ENCODE measurements at regions not wholly inside any gene's neighbourhood (a gene's known extent, or its start where the extent isn't known, plus 50 kb on each side); places are given as distances from the start of the nearest gene placed in this dataset.

GRCh38 chr7:68663392-68663791 lies 934.9 kb upstream of the AUTS2 start:
- no peak for DNase-seq (ENCODE audit: low spot score)

- no peak for DNase-seq (ENCODE audit: low spot score)
Observed at GRCh38 chr7:68671046-68671445, 927.2 kb upstream of the AUTS2 start.

- no peak for DNase-seq (ENCODE audit: low spot score)
Observed at GRCh38 chr7:68671671-68672070, 926.6 kb upstream of the AUTS2 start.

DNA sequence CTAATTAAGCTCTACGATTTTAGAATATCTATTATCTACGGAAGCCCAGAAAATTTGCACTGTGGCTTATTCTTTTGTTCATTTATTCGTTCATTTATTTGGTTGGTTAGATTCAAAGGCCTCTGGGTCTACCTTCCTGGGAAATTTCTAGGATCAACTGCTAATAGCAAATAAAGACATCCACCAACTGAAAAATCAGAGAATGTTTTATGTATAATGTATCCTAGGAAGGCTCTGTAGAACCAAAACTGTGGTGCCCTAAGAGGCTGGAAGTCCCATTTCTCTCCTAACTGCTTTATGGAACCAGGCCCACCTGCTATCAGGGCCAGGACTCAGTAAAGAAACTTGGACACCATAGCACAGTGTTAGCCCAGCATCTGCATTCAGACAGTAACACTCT lies 923.4 kb upstream of the AUTS2 start:
- DNase-seq (ENCODE audit: low spot score), result no peak

DNA sequence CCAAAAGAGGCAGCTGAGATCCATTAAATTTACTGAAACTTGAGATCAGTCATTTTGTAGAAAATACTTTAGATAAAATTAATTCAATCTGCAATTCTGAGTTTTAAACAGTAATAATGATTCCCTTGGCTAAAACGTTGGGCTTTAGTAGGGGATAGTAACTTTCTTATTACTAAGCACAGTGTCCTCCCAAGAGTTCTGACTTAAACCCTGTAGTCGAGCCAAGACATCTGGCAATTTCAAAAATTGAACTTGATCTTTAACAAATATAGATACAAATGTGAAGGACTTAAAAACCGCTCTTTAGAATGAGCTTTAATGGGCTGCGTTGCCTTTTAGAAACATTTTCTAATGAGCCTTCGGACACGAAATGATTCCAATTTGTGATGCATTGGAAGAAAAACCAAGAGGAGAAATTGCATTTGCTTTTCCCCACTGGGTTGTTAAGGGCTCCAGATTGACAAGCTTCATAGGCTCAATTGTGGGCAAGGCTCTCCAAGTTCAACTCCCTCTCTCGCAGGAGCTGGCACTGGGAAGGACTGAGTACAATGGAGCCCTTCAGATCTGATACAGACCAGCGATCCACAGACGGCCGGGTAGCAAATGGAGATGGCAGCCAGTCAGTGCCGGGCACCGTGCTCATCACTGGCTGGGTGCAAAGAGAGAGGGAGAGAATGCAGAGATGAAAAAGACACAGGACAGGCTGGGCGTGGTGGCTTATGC lies 921.3 kb upstream of the AUTS2 start:
- no peak for DNase-seq (ENCODE audit: low spot score)

DNA sequence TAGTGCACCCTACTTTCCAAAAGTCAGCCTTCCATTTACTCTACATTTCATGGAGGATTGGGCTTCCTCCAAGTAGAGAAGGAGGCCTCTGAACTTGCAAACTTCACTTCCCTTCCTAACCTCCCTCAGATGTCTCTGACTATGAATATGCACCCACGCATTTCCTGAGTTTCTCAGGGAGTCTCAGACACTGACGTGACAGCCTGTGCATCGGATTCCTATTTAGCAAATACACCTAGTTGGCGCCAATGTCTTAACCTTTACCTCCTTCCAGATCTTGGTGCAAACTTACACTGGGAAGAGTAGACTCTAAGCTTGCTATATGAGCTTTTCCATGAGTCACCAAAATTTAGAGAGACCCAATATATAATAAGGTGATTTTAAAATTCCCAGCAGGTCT lies 920.1 kb upstream of the AUTS2 start:
- DNase-seq (ENCODE audit: low spot score), result no peak

- DNase-seq (ENCODE audit: low spot score), result no peak
Observed at GRCh38 chr7:68679459-68680234, 918.6 kb upstream of the AUTS2 start.

- no peak for DNase-seq (ENCODE audit: low spot score)
Observed at GRCh38 chr7:68680235-68680872, 917.9 kb upstream of the AUTS2 start.

DNA sequence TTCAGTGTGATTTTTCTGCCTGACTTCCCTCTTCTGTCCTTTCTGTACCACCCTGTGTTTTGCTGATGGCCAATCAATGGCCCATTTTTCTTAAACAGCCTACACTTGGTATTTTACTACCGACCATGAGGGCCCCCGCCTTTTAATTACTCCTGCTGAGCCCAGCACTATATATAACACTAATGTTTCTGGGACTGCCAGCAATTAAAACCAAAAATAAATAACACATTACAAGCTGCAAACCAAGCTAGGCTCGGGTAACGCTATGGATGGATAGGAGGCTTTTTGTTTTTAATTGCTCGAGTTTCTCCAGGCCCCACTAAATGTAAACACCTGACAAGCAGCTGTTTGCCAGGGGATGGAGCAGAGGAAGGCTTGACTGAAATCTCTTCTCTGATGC lies 915.4 kb upstream of the AUTS2 start:
- DNase-seq (ENCODE audit: low spot score), result no peak

DNA sequence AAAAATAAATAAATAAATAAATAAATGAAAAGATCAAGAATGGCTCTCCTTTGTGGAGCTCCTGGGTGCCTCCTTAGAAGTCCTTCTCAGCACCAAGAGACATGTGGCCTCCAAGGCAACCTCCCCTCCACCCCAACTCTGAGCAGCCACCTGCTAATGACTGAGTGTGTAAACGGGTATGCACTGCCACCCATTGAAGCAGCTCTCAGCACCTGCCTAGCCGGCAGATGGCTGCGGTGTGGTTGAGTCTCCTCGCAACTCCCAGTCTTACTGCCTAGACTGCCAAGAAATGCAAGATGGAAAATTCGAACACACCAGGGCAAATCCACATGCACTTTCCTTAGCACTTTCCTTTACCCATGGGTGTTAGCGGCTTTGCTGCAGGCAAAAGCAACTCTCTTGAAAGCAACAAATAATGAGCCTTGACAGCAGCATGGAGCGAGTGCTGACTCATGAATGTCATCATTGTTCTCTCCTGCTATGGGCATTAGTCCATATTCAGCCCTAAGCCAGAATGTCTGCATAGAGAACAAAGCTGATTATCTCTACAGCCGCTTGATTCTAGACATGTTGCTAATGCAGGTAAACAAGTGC lies 913.9 kb upstream of the AUTS2 start:
- DNase-seq (ENCODE audit: low spot score), result no peak

- no peak for DNase-seq (ENCODE audit: low spot score)
Observed at GRCh38 chr7:68684996-68685395, 913.3 kb upstream of the AUTS2 start.

DNA sequence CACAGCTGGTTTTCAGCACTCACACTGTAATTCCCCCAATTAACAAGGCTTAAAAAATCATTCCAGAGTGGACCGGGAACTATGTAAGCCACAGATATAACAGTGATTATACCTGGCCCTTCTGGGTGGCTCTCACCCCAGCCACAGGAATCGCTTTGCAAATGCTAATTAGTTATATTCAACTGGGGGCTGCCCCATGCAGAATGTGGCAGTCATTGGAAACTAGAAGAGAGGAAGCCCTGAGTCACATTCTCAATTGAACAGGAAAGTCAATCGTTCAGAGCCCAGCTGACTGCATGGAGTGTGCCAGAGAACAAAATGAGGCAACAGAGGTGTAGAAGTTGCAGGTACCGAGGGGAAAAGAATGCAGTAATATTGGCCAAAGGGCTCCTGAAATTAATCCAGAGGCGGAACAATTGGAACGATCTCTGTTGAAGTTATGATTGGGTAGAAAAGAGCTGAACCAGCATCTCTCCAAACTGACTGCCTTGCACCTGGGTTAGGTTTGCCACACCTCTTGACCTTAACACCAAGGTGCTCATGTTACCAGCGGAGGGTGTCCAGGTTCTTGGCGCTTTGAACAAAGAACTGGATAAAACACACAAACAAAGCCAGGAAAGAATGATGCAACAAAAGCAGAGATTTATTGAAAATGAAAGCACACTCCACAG lies 909.7 kb upstream of the AUTS2 start:
- no peak for DNase-seq (ENCODE audit: low spot score)

DNA sequence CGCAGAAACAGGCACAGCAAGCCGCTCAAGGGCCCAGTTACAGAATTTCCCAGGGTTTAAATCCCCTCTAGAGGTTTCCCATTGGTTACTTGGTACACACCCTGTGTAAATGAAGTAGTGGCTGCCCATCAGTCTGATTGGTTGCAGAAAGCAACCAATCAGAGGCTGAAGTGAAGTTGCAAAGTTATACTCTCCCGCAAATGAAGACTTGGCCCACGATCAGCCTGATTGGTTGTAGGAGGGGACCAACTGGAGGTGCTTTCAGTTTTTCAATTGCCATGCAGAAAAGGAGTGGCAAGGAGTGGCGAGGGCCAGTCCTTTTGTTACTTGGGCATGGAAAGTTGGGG lies 909.2 kb upstream of the AUTS2 start:
- no peak for DNase-seq (ENCODE audit: low spot score)

GRCh38 chr7:68691261-68692216 lies 906.7 kb upstream of the AUTS2 start:
- no peak for DNase-seq (ENCODE audit: low spot score)

GRCh38 chr7:68692511-68692910 lies 905.8 kb upstream of the AUTS2 start:
- no peak for DNase-seq (ENCODE audit: low spot score)

DNA sequence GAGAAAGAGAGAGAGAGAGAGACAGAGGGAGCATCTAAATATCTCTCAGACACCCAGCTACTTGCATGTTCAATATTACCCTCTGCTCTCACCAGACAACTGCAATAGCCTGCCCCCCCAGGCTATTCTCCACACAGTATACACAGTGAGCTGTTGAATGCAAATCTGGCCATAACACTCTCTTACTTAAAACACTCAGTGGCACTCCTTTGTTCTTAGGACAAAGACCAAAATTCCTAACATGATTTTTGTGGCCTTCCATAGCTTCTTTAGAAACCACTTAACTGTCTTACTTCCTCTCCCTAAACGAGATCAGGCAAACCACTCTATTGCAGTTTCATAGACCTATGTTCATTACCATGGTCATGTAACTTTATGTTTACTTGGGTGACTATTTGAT lies 903.6 kb upstream of the AUTS2 start:
- DNase-seq (ENCODE audit: low spot score), result no peak

GRCh38 chr7:68697796-68698280 lies 900.4 kb upstream of the AUTS2 start:
- DNase-seq (ENCODE audit: low spot score), result no peak

- no peak for DNase-seq (ENCODE audit: low spot score)
Observed at GRCh38 chr7:68699090-68699711, 899.1 kb upstream of the AUTS2 start.

DNA sequence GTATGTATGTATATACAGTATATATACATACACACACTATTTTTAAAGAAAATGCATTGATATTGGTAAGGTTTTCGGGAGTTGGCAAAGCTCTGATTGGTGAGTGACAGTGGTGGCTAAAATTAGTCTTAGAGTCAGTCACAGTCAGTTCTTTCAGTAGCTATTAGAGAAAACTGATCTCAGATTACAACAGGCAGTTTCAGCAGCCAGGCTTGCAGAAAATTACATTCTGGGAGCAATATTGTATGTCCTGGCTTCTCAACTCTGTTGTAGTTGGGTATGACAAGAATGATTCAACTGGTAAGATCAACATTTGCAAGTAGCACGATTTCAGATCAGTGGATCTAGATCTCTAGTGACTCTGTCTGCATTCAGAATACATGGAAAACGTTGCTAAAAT lies 897.9 kb upstream of the AUTS2 start:
- DNase-seq (ENCODE audit: low spot score), result no peak

GRCh38 chr7:68706291-68706690 lies 892.0 kb upstream of the AUTS2 start:
- no peak for DNase-seq (ENCODE audit: low spot score)

DNA sequence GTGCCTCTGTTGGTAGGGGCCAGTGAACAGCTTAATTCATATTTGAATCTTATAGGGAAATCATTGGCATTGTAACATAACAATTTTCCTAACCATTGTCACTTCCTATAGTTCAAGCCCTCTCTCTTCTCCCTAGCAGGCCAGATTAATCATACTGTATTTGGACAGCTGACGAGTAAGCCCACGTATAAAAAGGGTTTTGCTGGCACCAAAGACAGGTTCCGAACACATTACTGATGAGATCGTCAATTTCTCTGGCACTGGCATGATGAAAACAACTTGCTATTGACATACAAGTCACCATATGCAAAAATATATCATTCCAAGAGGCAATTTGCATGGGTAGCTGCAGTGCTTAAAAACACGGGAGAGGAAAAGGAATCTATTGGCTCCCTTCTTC lies 891.1 kb upstream of the AUTS2 start:
- no peak for DNase-seq (ENCODE audit: low spot score)
